ENCODE measurements at regions not wholly inside any gene's neighbourhood (a gene's known extent, or its start where the extent isn't known, plus 50 kb on each side); places are given as distances from the start of the nearest gene placed in this dataset.
"Not testable (repeated sequence)": the region's sequence is repeated elsewhere in the genome, so short reads cannot be mapped to it uniquely, and the experiment has no call there.

DNA sequence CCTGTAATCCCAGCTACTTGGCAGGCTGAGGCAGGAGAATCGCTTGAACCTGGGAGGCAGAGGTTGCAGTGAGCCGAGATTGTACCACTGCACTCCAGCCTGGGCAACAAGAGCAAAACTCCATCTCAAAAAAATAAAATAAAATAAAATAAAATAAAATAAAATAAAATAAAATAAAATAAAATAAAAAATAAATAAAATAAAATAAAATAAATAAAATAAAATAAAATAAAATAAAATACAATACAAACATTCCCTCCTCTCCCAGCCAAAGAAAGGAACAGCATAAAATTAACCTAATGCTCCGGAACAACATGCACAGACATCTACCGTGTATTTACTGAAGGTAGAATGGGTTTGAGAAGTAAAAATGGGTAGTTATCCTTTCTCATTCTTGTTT is 521.9 kb upstream of the FAM174A start:
- not testable (repeated sequence) for DNase-seq

GRCh38 chr5:100011160-100011559 is 524.0 kb upstream of the FAM174A start:
- DNase-seq = not testable (repeated sequence)

DNA sequence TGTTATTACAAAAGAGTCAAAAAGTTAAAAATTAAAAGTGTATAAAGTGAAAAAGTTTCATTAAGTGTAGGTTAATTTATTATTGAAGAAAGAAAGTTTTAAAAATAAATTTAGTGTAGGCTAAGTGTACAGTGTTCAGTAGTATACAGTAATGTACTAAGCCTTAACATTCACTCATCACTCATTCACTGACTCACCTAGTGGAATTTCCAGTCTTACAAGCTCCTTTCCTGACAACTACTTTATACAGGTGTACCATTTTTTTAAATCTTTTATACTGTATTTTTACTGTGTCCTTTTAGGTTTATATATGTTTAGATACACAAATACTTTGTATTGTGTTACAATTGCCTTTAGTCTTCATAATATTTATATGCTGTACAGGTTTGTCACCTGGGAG is 530.2 kb upstream of the FAM174A start:
- DNase-seq = no peak

- DNase-seq = no peak
These were observed 536.9 kb upstream of the FAM174A start for GRCh38 chr5:99998319-99998718.

DNA sequence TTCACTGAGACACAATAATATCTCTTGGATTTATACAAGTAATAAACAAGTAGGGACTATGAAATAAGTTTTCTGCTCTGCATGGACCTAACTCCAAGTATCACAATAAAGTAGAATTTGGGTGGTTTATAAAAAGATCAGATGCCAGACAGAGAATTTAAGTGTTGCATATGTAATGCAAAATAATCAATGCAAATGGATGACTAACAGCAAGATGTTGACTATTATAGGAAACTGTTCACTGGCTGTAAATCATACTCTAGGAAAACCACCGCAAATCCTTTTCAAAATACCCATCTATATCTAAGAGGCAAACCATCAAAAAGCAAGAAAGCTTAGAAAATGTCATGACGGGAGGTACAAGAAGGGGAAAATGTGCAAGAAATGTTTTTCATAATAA is 539.8 kb upstream of the FAM174A start:
- no peak for DNase-seq

DNA sequence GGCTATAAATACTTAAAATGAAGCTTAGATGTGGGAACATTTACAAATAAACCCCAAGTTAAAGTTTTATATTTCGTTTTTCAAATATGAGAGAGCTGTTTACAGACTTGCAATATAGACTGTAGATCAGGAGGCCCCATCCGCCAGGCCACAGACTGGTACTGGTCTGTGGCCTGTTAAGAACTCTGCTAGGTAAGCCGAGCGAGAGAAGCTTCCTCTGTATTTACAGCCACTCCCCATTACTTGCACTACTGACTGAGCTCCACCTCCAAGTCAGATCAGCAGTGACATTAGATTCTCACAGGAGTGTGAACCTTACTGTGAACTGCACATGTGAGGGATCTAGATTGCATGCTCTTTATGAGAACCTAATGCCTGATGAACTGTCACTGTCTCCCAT is 561.4 kb upstream of the FAM174A start:
- DNase-seq = no peak

- no peak for DNase-seq
These were observed 579.2 kb upstream of the FAM174A start for GRCh38 chr5:99955962-99956361.

DNA sequence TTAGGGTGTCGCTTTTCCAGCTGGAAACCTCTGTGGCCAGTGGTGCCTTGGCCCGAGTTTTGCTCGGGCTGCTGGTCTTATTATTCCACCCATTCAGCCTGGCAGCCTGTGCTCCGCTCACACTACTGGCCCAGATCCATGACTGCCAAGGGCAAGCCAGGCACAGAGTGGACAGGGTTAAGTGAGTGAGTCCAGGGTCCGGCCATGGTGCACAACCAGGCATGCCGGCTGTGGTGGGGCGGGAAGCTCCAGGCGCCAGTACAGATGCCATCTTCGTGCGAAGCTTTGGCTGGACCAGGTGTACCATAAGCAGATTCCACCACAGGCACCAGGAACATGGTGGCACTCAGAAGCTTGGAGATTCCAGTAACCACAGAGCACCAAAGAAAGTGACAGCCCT is 580.2 kb upstream of the FAM174A start:
- DNase-seq = no peak

DNA sequence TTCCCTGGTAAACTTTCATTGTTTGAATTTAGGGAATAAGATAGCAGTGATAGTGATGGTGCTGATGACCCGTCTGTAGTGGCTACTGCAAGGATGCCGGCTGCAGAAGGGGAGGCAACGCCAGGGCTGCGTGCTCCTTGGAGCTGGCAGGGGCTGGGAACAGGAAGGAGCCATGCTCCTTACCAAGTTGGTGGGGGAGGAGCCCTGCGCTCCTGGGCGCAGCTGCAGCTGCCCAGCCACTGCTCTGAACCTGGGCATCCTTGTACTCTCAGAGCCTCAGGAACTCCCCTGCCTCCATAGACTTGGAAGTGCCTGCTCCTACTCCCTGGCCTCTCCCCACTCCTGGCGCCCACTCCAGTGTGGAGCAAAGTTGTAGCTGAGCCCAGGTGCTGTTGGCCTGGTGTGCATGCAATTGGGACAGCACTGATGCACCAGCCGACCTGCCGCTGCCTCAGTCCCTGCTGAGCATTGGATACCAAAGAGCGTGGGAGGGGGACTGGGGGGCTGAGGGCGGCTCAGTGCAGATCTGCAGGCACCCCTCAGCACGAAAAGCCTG is 585.1 kb upstream of the FAM174A start:
- DNase-seq = no peak

DNA sequence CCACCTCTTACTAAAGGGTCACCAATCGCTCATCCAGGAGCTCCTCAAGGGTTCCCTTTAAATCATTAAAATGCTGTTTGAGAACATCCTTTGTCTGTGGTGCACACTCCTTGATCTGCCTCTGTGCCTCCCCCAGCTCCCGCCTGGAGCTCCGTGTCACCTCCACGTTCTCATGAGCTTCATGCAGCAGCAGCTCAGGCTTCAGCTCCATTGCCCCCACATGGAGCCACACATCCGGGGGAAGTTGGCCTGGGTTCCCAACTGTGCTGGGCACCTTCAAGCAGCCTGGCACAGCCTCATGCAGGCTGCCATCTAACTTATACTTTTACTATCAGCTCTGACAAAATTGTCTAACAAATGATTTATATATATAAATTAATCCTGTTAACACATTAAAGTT is 585.8 kb upstream of the FAM174A start:
- DNase-seq = no peak

- DNase-seq = no peak
These were observed 586.3 kb upstream of the FAM174A start for GRCh38 chr5:99948850-99949249.

DNA sequence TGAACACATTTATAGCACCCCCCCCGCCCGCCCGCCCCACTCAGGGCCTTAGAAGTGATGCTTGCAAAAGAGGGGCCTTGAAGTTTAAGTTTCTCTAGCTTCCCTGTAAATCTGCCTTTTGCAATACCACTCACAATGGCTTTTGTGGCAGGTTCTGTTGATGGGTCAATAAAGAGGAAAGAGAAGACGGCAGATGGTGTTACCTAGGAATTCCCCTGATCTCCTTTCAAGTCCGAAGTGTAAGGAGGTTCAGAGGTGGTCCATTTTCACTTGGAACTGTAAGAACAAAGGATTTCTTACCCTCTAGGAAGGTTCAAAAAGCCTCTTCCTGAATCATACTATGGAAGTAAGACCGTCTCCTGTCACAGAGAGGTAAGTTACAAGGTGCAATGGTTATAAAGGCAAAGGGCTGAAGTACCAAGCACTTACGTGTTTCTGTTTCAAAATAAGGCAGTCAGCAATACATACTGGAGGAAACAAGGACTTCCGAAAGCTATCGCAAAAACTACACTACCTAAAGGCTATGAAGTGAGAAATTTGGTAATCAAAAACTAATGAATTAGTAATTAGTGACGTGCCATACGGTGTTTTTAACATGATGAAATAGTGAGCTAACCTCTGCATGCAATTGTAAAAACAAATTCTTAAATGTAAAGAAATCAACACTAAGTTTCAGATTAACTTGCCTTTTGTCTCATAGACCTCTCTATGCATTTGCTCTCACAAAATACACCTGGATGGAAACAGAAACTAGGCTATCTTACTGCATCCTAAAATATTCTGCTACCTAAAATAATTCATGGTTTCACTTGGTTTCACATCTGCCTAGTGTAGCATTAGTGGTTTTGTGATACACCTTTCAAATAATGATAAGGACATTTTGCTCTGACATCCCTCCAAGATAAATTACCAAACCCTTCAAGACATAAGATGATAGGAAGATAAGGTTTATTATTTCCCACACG is 589.4 kb upstream of the FAM174A start:
- DNase-seq = no peak

GRCh38 chr5:99940540-99940939 is 594.6 kb upstream of the FAM174A start:
- DNase-seq = no peak

- DNase-seq = no peak
These were observed 598.3 kb upstream of the FAM174A start for GRCh38 chr5:99936911-99937310.

DNA sequence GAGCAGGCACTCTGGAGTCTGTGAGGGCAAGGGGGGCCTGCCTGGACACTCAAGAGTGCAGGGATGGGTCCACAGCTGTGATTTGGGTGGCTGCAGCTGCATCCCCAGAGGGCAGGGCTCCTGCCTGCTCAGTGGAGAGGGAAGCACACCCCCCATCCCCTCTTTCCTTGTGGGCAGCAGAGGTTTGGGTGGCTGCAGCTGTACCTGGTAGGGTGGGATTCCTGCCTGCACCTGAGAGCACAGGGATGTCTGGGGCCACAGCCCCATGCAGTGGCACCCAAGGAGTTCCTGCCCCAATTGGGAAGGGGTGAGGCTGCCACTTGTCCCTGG is 605.4 kb upstream of the FAM174A start:
- no peak for DNase-seq

DNA sequence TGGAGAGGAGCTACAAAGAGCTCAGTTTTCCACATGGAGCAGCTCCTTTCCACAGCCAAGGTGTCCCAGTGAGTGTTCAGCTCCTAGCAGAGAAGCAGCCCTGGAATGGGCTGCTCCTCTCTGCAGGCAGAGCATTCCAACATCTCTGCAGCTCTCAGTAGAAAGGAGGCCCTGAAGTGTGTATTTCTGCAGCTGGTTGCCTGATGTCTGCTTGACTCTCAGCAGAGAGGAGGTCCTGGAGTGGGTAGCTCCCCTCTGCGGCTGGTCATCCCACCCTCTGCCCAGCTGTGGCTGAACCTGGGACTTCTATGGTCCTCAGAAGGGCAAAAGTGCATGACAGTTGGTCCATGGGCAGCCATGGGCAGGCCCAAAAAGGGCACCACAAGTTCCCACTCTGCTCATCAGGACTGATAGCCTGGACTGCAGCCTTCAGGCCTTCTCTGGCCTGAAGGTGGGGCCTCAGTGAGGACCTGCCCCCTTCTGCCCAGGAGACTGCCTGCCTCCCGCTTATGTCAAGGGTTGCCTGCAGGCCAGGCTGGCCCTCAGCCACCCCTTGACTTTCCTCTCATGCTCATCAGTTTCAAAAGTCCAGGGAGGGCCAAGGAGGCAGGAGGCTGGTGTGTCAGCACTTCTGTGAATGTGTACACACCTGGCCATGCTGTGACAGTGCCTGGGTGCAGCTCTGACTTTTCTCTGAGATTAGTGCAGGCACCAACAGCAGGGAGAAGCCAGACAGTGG is 605.9 kb upstream of the FAM174A start:
- DNase-seq = no peak

- no peak for DNase-seq
These were observed 606.7 kb upstream of the FAM174A start for GRCh38 chr5:99928490-99928889.

DNA sequence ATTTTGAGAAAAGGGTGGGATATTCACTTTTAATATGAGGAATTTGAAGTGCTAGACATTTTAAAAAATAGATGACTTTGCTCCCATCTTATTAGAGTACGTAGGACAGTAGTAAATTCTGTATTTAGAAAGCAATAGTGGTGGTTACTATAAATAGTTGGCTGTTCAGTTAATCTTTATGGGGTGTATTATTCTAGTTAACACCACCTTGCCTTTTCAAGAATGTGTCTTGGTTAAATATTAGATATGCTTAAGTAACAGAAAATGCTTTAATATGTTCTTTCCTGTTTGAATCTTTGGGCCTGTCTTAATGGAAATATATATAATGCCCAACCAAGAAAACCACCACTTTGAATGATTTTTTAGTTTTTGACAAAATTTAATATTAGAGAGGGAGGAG is 608.7 kb upstream of the FAM174A start:
- no peak for DNase-seq

DNA sequence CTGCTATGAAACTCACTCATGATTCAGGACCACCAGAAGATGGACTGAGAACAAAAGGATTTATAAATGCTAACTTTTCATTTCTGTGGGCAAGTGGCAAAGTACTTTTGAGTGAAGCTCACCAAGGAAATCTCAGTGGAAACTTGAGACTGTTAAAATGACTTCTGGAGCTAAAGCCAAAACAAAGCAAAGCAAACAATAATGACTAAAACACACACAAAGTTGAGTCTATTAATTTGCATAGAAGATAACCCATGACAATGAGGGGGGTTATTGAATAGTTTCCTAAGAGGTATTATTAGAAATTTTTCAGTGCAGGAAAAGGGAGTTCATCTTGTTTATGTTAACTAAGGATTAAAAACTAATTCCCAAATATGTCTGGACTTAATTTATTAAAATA is 612.8 kb upstream of the FAM174A start:
- DNase-seq = no peak

- no peak for DNase-seq
These were observed 623.2 kb upstream of the FAM174A start for GRCh38 chr5:99911971-99912370.

DNA sequence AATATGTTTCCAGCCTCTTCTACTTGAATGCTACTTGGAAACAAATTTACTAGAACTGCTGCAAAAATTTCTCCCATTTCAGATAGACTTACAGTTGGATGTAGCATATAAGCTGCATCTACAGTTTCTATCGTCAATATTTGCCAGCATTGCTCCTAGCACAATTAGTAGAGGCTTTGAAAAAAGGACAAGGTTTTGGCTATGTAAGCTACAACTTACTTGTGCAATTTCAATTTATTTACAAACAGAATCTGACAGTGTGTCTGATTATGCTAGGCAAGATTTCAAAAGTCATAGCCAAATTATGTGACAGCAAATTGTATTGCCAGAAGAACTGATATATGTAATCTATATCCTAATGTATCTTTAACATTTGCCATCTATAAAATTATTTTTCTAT is 628.4 kb upstream of the FAM174A start:
- no peak for DNase-seq

DNA sequence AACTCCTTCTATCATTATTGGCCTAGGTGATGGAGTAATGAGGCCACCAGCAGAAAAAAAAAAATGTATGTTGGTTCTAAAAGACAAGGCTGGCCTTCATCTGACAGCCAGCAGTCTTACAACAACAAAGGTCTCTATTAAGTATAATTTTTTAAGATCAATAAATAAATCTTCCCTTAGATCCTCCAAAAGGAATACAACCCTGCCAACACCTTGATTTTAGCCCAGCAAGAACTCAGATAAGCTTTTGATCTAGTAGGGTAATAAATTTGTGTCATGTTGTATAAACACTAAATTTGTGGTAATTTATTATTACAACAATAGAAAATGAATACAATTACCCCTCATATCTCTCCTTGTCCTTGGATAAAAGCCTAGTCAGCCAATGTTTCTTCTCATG is 633.2 kb upstream of the FAM174A start:
- DNase-seq = no peak

DNA sequence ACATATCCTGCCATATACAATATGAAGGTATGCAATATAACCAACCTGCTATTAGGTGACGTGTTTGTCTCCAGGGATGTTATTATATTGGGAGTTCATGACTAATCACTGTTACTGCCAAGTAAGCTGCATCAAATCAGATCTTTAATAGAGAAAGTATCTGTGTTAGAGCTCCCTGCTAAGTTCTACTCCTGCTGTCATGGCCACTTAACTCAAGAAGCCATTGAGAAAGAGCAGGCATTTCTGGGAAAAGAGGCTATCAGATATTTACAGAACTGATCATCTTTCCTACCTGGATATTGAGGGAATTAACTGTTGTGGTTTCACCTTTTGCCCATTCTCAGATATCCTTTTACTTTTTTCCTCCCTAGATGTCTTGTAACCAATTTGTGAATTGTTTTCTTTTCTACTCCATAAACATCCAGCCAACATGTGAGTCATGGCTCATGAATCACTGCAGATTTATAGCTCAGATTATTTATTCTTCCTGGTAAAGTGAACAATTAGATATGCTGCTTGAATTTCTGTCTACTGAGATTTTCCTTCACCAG is 634.8 kb upstream of the FAM174A start:
- no peak for DNase-seq
